RPMI7951 (cell line): ENCODE measurements at regions not wholly inside any gene's neighbourhood (a gene's known extent, or its start where the extent isn't known, plus 50 kb on each side); places are given as distances from the start of the nearest gene placed in this dataset.
A peak's percentile ranks its signal among the peaks of the same experiment; 100 is the strongest.

Source experiments
- DNase-seq: peaks from one replicate; pipeline ENCODE4 v3.0.0-alpha.2; 2012; ENCODE audit warnings: low read depth

GRCh38 chr14:101500061-101500460 is 61.2 kb upstream of the DIO3 start:
- DNase-seq, result no peak

- DNase-seq, result no peak
These were observed 60.6 kb upstream of the DIO3 start for GRCh38 chr14:101500681-101501080.

GRCh38 chr14:101501341-101501740 is 60.0 kb upstream of the DIO3 start:
- no peak for DNase-seq

- no peak for DNase-seq
These were observed 59.3 kb upstream of the DIO3 start for GRCh38 chr14:101501858-101502615.

- DNase-seq, result no peak
These were observed 58.4 kb upstream of the DIO3 start for GRCh38 chr14:101502761-101503392.

- DNase-seq, result no peak
These were observed 57.7 kb upstream of the DIO3 start for GRCh38 chr14:101503431-101504095.

GRCh38 chr14:101504096-101504948 is 57.0 kb upstream of the DIO3 start:
- no peak for DNase-seq

GRCh38 chr14:101505236-101505970 is 55.9 kb upstream of the DIO3 start:
- DNase-seq, result no peak

GRCh38 chr14:101506211-101506925 is 54.9 kb upstream of the DIO3 start:
- no peak for DNase-seq

GRCh38 chr14:101506926-101507835 is 54.1 kb upstream of the DIO3 start:
- DNase-seq, result no peak

GRCh38 chr14:101507836-101508150 is 53.5 kb upstream of the DIO3 start:
- no peak for DNase-seq

- DNase-seq, result no peak
These were observed 52.9 kb upstream of the DIO3 start for GRCh38 chr14:101508196-101508947.

GRCh38 chr14:101508948-101509729 is 52.2 kb upstream of the DIO3 start:
- peak; percentile 2 for DNase-seq

- DNase-seq, result no peak
These were observed 51.4 kb upstream of the DIO3 start for GRCh38 chr14:101509730-101510371.

- no peak for DNase-seq
These were observed 50.1 kb upstream of the DIO3 start for GRCh38 chr14:101511199-101511598.
